SK-N-SH (cell line): ENCODE measurements at regions not wholly inside any gene's neighbourhood (a gene's known extent, or its start where the extent isn't known, plus 50 kb on each side); places are given as distances from the start of the nearest gene placed in this dataset.

Experiments
- CTCF ChIA-PET: fragments of 300-600, 350-600 bp; formaldehyde crosslinking; extraction: SDS; loops from one replicate; lab custom pipeline; 2021; lab: Yijun Ruan, JAX
- POLR2A ChIA-PET: fragments of 350-600 bp; sonication (Branson Sonifier 250); formaldehyde crosslinking; extraction: SDS; loops from one replicate; lab custom pipeline; 2020; ENCODE audit warnings: antibody characterized with exemption, inconsistent platforms; lab: Yijun Ruan, JAX
- DNase-seq: peaks from one replicate; pipeline ENCODE4 v3.0.0; 2012
- H2AFZ ChIP-seq: fragments of 200-600 bp; sonication (generic); 2 replicates; pipeline ENCODE4 v1.8.1; 2016; ENCODE audit warnings: antibody characterized with exemption, mild to moderate bottlenecking, low read depth
- H3F3A ChIP-seq: fragments of 200-600 bp; sonication (generic); replicated peaks from 2 replicates; pipeline ENCODE3; 2016; ENCODE audit warnings: antibody characterized with exemption, mild to moderate bottlenecking; ENCODE audit not compliant: insufficient read depth
- H3K27ac ChIP-seq, 2 experiments: fragments of 200-500 bp in 1 of 2; fragments of 200-600 bp in 1 of 2; sonication (Bioruptor generic) in 1 of 2; sonication (generic), shearing (Covaris generic) in 1 of 2; 2 replicates each; pipeline versions ENCODE4 v1.5.1 to v1.6.1; 2014 to 2016; ENCODE audit warnings: low read depth in 2 of 2, inconsistent platforms in 1 of 2, low read length in 1 of 2, mild to moderate bottlenecking in 1 of 2, mixed read lengths in 1 of 2
- H3K27me3 ChIP-seq: fragments of 200-600 bp; sonication (generic), shearing (Covaris generic); 2 replicates; pipeline ENCODE4 v1.6.1; 2016; ENCODE audit warnings: mixed run types; ENCODE audit not compliant: insufficient read depth
- H3K36me3 ChIP-seq, 2 experiments: fragments of 200-500 bp in 1 of 2; fragments of 200-600 bp in 1 of 2; sonication (Bioruptor generic) in 1 of 2; sonication (generic) in 1 of 2; replicated peaks in 1 of 2; 2 replicates each; pipeline versions ENCODE3 to v1.5.1; 2014 to 2016; ENCODE audit warnings: low read length in 1 of 2, mild to moderate bottlenecking in 1 of 2; ENCODE audit not compliant: insufficient read depth in 2 of 2, control insufficient read depth in 1 of 2
- H3K4me1 ChIP-seq, 2 experiments: fragments of 200-500 bp in 1 of 2; fragments of 200-600 bp in 1 of 2; sonication (Bioruptor generic) in 1 of 2; sonication (generic), shearing (Covaris generic) in 1 of 2; 2 replicates each; pipeline versions ENCODE4 v1.5.1 to v1.6.1; 2014 to 2016; ENCODE audit warnings: low read depth in 1 of 2, low read length in 1 of 2, mixed run types in 1 of 2; ENCODE audit not compliant: insufficient read depth in 2 of 2, control insufficient read depth in 1 of 2
- H3K4me2 ChIP-seq: fragments of 200-600 bp; sonication (generic), shearing (Covaris generic); 2 replicates; pipeline ENCODE4 v1.6.1; 2017; ENCODE audit warnings: mixed run types
- H3K4me3 ChIP-seq, 2 experiments: fragments of 200-500 bp in 1 of 2; fragments of 200-600 bp in 1 of 2; sonication (Bioruptor generic) in 1 of 2; sonication (generic), shearing (Covaris generic) in 1 of 2; 2 replicates each; pipeline versions ENCODE4 v1.5.1 to v1.8.1; 2014 to 2016; ENCODE audit warnings: low read depth in 2 of 2, inconsistent platforms in 1 of 2, low read length in 1 of 2, mild to moderate bottlenecking in 1 of 2, mixed read lengths in 1 of 2, moderate library complexity in 1 of 2
- H3K79me2 ChIP-seq: fragments of 200-600 bp; sonication (generic); 2 replicates; pipeline ENCODE4 v1.8.1; 2017; ENCODE audit warnings: mild to moderate bottlenecking; ENCODE audit not compliant: insufficient read depth
- H3K9ac ChIP-seq: fragments of 200-600 bp; sonication (generic); 2 replicates; pipeline ENCODE4 v1.6.1; 2017; ENCODE audit warnings: mixed run types
- H3K9me2 ChIP-seq: fragments of 200-600 bp; sonication (generic); 2 replicates; pipeline ENCODE4 v1.6.1; 2017; ENCODE audit warnings: mixed run types
- H3K9me3 ChIP-seq: fragments of 200-600 bp; sonication (generic); 2 replicates; pipeline ENCODE4 v1.6.1; 2017; ENCODE audit warnings: mixed run types, mild to moderate bottlenecking, moderate library complexity
- H4K20me1 ChIP-seq: fragments of 200-600 bp; sonication (generic); 2 replicates; pipeline ENCODE4 v1.6.1; 2017; ENCODE audit warnings: mild to moderate bottlenecking, mixed run types; ENCODE audit not compliant: insufficient read depth
- CTCF ChIP-seq: fragments of 200-600 bp; sonication (generic); IDR thresholded peaks from 2 replicates; pipeline ENCODE4 v1.6.1; 2017; ENCODE audit warnings: antibody characterized with exemption, mild to moderate bottlenecking, moderate library complexity
- GABPA ChIP-seq: IDR thresholded peaks from 2 replicates; pipeline ENCODE4 v1.4.0; 2012; ENCODE audit warnings: low read depth, mild to moderate bottlenecking
- IRF3 ChIP-seq: fragments of 150-350 bp; IDR thresholded peaks from 2 replicates; pipeline ENCODE4 v1.6.1; 2016; ENCODE audit warnings: mild to moderate bottlenecking, low read depth, low read length
- JUND ChIP-seq: IDR thresholded peaks from 2 replicates; pipeline ENCODE4 v1.4.0; 2012
- MAX ChIP-seq: IDR thresholded peaks from 2 replicates; pipeline ENCODE4 v1.4.0; 2012; ENCODE audit warnings: low read depth
- MXI1 ChIP-seq: IDR thresholded peaks from 2 replicates; pipeline ENCODE4 v1.6.1; 2012; ENCODE audit warnings: mild to moderate bottlenecking, low read depth, low read length, improper control_type of control experiment
- NFIC ChIP-seq: IDR thresholded peaks from 2 replicates; pipeline ENCODE4 v1.4.0; 2012; ENCODE audit warnings: borderline replicate concordance
- PBX3 ChIP-seq: IDR thresholded peaks from 2 replicates; pipeline ENCODE4; 2012
- POLR2AphosphoS5 ChIP-seq: IDR thresholded peaks from 2 replicates; pipeline ENCODE4 v1.6.1; 2012; ENCODE audit warnings: low read depth, low read length
- REST ChIP-seq: IDR thresholded peaks from 2 replicates; pipeline ENCODE4 v1.6.1; 2012; ENCODE audit warnings: mild to moderate bottlenecking, low read depth, low read length, moderate library complexity
- RFX5 ChIP-seq: IDR thresholded peaks from 2 replicates; pipeline ENCODE4 v1.6.1; 2012; ENCODE audit warnings: mild to moderate bottlenecking, improper control_type of control experiment, low read length
- SIN3A ChIP-seq: IDR thresholded peaks from 2 replicates; pipeline ENCODE4 v1.6.1; 2012; ENCODE audit warnings: low read depth, mild to moderate bottlenecking, low read length, moderate library complexity, borderline replicate concordance
- TAF1 ChIP-seq: IDR thresholded peaks from 2 replicates; pipeline ENCODE4 v1.6.1; 2012; ENCODE audit warnings: low read depth, mild to moderate bottlenecking, low read length, moderate library complexity, borderline replicate concordance
- TCF12 ChIP-seq: IDR thresholded peaks from 2 replicates; pipeline ENCODE4 v1.4.0; 2012
- TEAD4 ChIP-seq: IDR thresholded peaks from 2 replicates; pipeline ENCODE4 v1.4.0; 2012; ENCODE audit warnings: mild to moderate bottlenecking, borderline replicate concordance; ENCODE audit not compliant: insufficient read depth
- USF1 ChIP-seq: IDR thresholded peaks from 2 replicates; pipeline ENCODE4 v1.4.0; 2012; ENCODE audit warnings: low read depth, borderline replicate concordance
- YY1 ChIP-seq: IDR thresholded peaks from 2 replicates; pipeline ENCODE4 v1.4.0; 2012; ENCODE audit warnings: low read depth, mild to moderate bottlenecking
- ZBTB33 ChIP-seq: IDR thresholded peaks from 2 replicates; pipeline ENCODE4 v1.4.0; 2012; ENCODE audit warnings: low read depth, borderline replicate concordance
- WGBS: methylation state at CpG from one replicate; pipeline ENCODE4 v1.1.6; 2017; ENCODE audit warnings: low lambda C conversion rate; 5-methylcytosine and 5-hydroxymethylcytosine counted together

- TF ChIP-seq CTCF (no peak), NFIC (no peak), SIN3A (no peak), YY1 (no peak), TCF12 (no peak), TEAD4 (no peak), IRF3 (no peak), TAF1 (no peak)
Observed at GRCh38 chr10:107715565-107715964, 551.1 kb upstream of the SORCS1 start (continued).

- Histone ChIP-seq H3K4me3 (no peak overlapping the region), H3K79me2 (no peaks in the 10 kb centered on the region), H3K9me3 (no peaks in the 10 kb centered on the region), H3K4me1 (no peaks in the 10 kb centered on the region), H3K27ac (no peak overlapping the region), H3K9ac (no peak overlapping the region), H2AFZ (no peak overlapping the region), H3F3A (no peaks in the 10 kb centered on the region), H3K36me3 (no peaks in the 10 kb centered on the region), H4K20me1 (no peaks in the 10 kb centered on the region), H3K4me2 (no peak overlapping the region), H3K9me2 (no peaks in the 10 kb centered on the region), H3K27me3 (no peaks in the 10 kb centered on the region)
- POLR2A ChIA-PET, result no interaction called here
- CTCF ChIA-PET, result no interaction called here
- WGBS, result 76% methylated on average over 1 of the region's 1 CpG
- DNase-seq, result no peak
- TF ChIP-seq IRF3 (no peak), PBX3 (no peak), REST (no peak), POLR2AphosphoS5 (no peak), MXI1 (no peak), USF1 (no peak), JUND (no peak), NFIC (no peak), RFX5 (no peak), GABPA (no peak), MAX (no peak), ZBTB33 (no peak)
Observed at GRCh38 chr10:107708981-107709380, 544.5 kb upstream of the SORCS1 start.
